Ureter (tissue), 1 donor: ENCODE measurements at regions not wholly inside any gene's neighbourhood (a gene's known extent, or its start where the extent isn't known, plus 50 kb on each side); places are given as distances from the start of the nearest gene placed in this dataset.
"Not testable (repeated sequence)": the region's sequence is repeated elsewhere in the genome, so short reads cannot be mapped to it uniquely, and the experiment has no call there.

Source experiments
- DNase-seq: peaks from one replicate; pipeline ENCODE4 v3.0.0-alpha.2; 2020; ENCODE audit warnings: low spot score
- donor health status: DM: yes; HTN: yes; CAD: no.

- no peak for DNase-seq
Observed at GRCh38 chr2:7681881-7682461, 764.8 kb downstream of the RNF144A start.

DNA sequence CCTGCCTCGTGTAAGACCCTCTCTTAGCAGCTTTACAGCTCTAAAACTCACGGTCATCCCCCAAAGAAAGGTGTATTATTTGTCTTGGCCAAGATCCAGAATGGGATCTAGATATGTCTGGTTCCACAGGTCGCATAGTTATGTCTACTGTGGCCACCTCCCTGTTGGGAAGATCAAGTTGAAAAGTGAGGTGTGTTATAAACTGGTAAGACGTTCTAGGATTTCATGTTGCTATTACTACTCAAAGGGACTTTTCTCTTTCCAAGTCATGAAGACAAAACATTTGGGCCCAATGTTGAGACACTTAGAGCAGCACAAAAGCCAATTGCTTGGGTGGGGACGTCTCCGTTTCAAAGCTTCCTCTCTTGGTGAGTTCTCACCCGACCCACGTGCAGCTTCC is 766.0 kb downstream of the RNF144A start:
- no peak for DNase-seq

DNA sequence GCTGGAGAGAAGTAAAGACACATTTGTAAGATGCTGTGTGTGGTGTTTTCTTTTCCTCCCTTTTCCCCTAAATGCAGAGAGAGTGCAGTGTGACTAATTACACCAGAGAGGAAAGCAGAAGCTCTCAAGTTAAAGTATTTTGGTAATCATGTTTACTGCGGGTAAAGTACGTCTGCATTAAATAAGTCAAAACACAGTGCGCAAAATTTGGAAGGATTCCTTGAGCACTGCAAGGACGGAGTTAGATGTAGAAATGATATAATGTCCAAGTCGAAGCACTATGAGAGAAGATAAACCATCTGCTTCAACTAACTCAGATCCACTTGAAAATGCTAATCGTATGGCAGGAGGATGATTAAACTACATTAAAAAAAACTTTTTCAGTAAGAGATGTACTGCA is 766.5 kb downstream of the RNF144A start:
- DNase-seq = no peak

DNA sequence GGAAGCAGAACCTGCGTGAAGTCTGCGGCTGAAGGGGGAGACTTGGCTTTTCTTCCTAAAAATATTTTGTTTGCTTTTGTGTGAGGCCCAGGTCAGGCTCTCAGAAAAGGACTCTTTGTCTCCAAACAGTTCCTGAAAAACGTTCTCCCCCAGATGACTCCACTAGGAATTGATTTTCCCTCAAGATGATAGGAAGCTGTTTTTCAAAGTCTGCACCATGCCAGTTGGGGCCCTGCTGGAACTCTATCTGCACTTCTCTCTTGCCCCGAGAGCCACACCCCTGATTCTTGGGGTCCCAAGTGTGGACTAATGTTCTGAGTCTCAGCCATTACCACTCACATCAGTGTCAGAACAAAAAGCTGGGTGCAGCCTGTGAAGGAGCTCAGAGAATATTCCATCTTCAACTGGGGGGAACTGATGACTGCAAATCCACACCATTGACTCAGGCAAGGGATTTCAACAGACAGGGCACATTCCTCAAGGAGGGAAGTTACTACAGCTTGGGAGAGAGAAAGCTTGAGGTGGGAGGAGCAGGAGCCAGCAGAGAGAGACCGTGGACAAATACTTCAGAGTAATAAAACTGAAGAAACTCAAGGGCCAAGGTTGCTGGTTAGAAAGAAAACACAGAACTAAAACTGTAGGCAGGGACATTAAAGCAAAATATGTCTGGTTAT is 768.3 kb downstream of the RNF144A start:
- DNase-seq = no peak

- no peak for DNase-seq
Observed at GRCh38 chr2:7686016-7686385, 768.8 kb downstream of the RNF144A start.

DNA sequence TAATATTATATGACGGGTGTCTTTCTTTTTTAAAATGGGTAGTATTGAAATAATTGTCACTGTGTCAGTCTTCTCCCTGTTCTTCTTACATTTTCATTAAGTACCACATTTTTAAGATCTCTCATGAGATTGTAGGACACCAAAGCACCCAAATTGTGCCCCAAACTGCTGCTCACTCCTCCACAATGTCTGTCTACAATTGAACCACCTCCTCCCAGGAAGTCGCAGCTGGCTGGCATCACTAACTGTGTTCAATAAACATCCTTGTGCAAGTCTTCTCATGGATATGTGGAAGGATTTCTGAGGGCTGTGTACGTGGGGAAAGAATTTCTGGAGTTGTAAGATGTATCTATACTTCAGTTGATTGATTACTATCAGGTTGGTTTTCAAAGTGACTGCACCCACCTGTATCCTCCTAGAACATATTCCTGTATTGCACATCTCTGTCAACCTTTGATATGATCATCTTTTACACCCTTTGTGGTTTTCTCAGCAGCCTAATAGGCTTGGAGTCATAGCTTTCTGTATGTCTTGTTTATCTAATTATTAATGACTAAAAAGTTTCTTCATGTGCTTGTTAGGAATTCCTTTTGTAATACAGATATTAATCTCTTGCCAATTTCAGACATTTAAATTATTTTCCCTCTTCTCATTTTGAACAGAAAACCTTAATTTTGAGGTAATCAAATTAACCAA is 774.9 kb downstream of the RNF144A start:
- DNase-seq = no peak

GRCh38 chr2:7692657-7693161 is 775.5 kb downstream of the RNF144A start:
- no peak for DNase-seq

- no peak for DNase-seq
Observed at GRCh38 chr2:7693246-7694075, 776.2 kb downstream of the RNF144A start.

- no peak for DNase-seq
Observed at GRCh38 chr2:7694076-7694985, 777.1 kb downstream of the RNF144A start.

GRCh38 chr2:7696556-7696955 is 779.3 kb downstream of the RNF144A start:
- not testable (repeated sequence) for DNase-seq

DNA sequence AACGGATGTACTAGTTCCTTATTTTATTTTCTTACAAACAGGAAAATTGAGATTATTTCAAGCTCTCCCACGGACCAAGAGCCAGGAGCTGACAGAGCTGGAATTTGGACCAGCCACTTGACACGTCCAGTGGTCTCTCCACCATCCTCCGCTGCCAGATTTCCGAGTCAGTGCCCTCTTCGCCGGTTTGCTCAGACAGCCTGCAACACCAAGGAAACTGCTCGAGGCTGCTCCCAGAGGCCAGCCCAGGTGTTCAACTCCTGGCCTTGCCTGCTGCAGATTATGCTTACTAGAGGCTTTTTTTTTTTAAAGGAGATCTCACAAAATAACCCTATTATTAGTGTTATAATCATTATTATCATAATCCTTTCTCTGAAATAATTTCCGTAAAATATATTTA is 779.8 kb downstream of the RNF144A start:
- no peak for DNase-seq

DNA sequence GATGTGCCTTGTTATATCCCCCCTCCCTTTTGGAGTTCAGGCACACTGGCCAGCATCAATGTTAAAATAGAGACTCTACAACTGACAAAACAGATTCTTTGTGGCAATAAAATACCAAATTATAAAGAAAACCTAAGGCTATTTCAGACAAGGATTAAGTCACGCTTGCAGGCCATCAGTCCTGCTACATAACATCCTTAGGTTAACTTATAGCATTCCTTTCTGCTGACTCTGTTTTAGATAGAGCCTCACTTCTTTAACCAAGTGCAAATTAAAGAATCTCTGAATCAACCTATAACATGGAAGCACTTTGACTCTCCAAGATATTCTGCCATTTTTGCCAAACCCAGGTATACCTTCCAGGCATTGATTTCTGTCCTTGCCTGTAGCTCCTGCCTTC is 784.6 kb downstream of the RNF144A start:
- DNase-seq = no peak

GRCh38 chr2:7703048-7703447 is 785.8 kb downstream of the RNF144A start:
- no peak for DNase-seq

GRCh38 chr2:7703543-7704144 is 786.4 kb downstream of the RNF144A start:
- DNase-seq = no peak

- DNase-seq = no peak
Observed at GRCh38 chr2:7704296-7704865, 787.2 kb downstream of the RNF144A start.

DNA sequence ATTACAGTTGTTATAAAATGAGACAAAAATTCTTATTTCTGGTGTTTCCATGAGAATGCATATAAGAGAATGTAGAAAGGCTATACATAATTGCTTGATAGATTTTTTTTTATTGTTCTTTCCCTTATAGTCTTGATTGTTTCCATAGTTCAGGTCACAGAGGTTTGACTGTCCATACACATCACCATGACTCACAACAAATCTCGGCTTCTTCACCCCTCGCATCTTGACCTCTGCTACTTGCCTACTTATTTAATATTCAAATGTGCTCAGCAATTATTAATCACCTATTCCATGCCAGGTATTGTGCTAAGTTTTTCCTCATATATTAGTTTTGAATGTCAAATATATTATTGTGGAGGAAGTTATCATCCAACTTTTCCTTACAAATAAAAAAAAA is 789.6 kb downstream of the RNF144A start:
- no peak for DNase-seq

- no peak for DNase-seq
Observed at GRCh38 chr2:7707723-7708122, 790.5 kb downstream of the RNF144A start.

DNA sequence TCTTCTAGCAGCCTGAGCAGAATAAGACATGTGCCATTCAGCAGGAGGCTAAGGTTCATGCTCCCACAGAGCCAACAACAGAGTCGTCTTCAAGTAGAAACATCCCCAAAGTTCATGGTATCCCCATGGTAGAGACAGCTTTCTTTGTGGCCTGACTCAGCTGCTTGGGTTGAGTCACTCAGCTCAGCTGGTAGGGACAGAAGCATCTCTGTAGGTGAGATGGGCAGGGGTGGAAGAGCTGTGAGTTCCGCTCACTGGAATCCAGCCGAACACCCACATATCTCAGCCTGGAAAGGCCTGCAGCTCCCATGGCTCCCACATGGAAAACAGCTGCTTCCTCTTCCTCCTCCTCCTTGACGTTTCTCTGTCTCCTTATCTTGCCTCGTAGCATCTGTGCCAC is 792.7 kb downstream of the RNF144A start:
- DNase-seq = no peak

DNA sequence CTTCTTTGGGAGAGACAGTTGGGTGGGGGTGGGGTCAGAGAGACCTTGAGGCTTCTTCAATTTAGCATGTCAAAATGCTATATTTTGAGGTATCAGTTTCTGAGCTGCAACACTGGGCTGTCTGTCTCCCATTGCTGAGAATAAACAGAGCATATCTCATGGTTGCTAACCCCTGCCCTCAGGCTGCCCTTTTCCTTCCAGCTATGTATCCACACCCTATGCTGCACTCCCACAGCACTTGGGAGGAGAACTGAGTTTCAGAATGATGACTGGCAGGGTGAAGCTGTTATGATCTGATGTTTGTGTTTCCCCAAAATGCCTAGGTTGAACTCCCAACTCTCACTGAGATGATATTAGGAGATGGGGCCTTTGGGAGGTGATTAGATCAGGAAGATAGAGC is 794.0 kb downstream of the RNF144A start:
- no peak for DNase-seq

- DNase-seq = no peak
Observed at GRCh38 chr2:7719876-7720275, 802.7 kb downstream of the RNF144A start.
